CD4-positive, CD25-positive, alpha-beta regulatory T cell (primary cell): ENCODE measurements at regions not wholly inside any gene's neighbourhood (a gene's known extent, or its start where the extent isn't known, plus 50 kb on each side); places are given as distances from the start of the nearest gene placed in this dataset.

Source experiments
- ATAC-seq, 2 donors: fragments of 150-1000 bp; cut with Tn5 transposase; one replicate each; pipeline ENCODE4 v1.10.0; 2021; ENCODE audit warnings: low read depth in 2 of 2, moderate number of reproducible peaks in 2 of 2, moderate library complexity in 1 of 2
- DNase-seq, 3 donors: peaks; one replicate each; pipeline versions ENCODE4 v3.0.0 to v3.0.0-alpha.2; 2012 to 2022; ENCODE audit warnings: mixed read lengths in 1 of 3
- H3K27ac ChIP-seq: one replicate; pipeline ENCODE4 v1.7.0; 2013; ENCODE audit warnings: mild to moderate bottlenecking, low read length; ENCODE audit not compliant: insufficient read depth, poor library complexity, severe bottlenecking
- H3K27me3 ChIP-seq: one replicate; pipeline ENCODE4 v1.7.0; 2013; ENCODE audit warnings: low read length; ENCODE audit not compliant: control insufficient read depth, insufficient read depth
- H3K36me3 ChIP-seq: one replicate; pipeline ENCODE4 v1.7.0; 2013; ENCODE audit warnings: mild to moderate bottlenecking, low read length, moderate library complexity; ENCODE audit not compliant: control insufficient read depth, insufficient read depth
- H3K4me1 ChIP-seq: 2 replicates; pipeline ENCODE4 v1.7.0; 2013; ENCODE audit warnings: mild to moderate bottlenecking, low read length; ENCODE audit not compliant: insufficient read depth, control insufficient read depth, poor library complexity, severe bottlenecking
- H3K4me3 ChIP-seq: one replicate; pipeline ENCODE4 v1.7.0; 2013; ENCODE audit warnings: low read depth, mild to moderate bottlenecking, low read length, moderate library complexity
- H3K9me3 ChIP-seq, 2 experiments: 1 replicate in 1 of 2; 2 replicates in 1 of 2; pipeline ENCODE4 v1.7.0; 2013; ENCODE audit warnings: low read length in 2 of 2, mild to moderate bottlenecking in 1 of 2, moderate library complexity in 1 of 2; ENCODE audit not compliant: control insufficient read depth in 2 of 2
- H3K27ac Mint-ChIP-seq, 3 donors: one replicate each; pipeline ENCODE4 v1.8.0; 2020 to 2022; ENCODE audit warnings: mild to moderate bottlenecking in 3 of 3, mixed read lengths in 3 of 3, moderate library complexity in 2 of 3
- H3K27me3 Mint-ChIP-seq: one replicate; pipeline ENCODE4 v1.8.0; 2022; ENCODE audit warnings: mild to moderate bottlenecking, mixed read lengths
- H3K36me3 Mint-ChIP-seq: one replicate; pipeline ENCODE4 v1.8.0; 2020; ENCODE audit warnings: mixed read lengths
- H3K4me1 Mint-ChIP-seq, 4 donors: one replicate each; pipeline ENCODE4 v1.8.0; 2020 to 2022; ENCODE audit warnings: mixed read lengths in 4 of 4, mild to moderate bottlenecking in 1 of 4
- H3K4me3 Mint-ChIP-seq, 4 donors: one replicate each; pipeline ENCODE4 v1.8.0; 2020 to 2022; ENCODE audit warnings: mild to moderate bottlenecking in 4 of 4, mixed read lengths in 4 of 4, moderate library complexity in 3 of 4
- H3K9me3 Mint-ChIP-seq, 7 donors: one replicate each; pipeline ENCODE4 v1.8.0; 2020 to 2022; ENCODE audit warnings: mixed read lengths in 7 of 7, mild to moderate bottlenecking in 3 of 7, moderate library complexity in 2 of 7

DNA sequence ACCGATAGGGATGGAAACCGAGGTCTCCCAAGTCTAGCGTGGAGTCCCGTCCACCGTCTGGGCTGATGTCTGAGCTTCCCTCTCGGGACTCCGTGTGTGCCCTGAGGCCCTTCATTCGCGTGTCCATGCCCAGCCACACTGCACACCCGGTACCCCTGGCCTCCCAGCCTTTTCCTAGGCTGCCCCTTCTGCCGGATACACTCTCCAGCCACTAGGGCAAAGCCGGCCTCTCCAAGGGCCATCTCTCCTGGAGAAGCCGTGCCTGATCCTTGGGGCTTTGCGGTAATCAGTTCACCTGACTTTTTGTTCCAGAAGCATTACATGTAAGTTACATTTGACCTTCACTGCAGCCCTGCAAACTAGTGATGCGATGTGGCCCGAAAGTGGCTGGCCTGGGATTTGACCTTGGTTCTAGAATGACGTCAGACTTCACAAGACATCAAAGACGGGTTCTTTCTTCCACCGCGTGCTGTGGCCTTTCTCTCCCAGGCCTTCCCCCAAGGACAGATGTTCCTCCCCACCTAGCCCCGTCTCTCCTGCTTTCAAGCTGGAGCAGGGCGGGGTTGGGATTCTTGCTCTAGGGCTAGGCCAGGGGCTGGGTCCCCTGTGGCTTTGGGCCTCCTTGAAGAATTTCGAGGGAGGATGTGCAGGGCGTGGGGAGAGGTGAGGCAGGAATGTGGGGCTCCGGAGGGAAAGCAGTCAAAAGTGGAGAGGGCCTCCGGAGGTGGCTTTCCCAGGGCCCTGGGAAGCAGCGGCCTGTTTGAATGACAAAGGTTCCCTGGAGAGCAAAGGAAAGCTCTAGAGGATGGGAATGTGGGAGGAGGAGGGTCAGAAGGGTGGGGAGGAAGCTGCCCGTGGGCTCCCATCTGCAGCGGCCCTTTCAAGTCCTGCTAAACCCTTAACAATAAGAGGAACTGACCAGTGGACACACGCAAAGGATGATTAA lies 49.7 kb upstream of the SLC2A1 start:
- no peak for ATAC-seq
- DNase-seq, result no peak
- Mint-ChIP-seq H3K4me3 (no peak overlapping the region), H3K4me1 (no peaks in the 10 kb centered on the region), H3K36me3 (no peaks in the 10 kb centered on the region), H3K9me3 (peaks cover 0 to 2% (median 0%) of the 10 kb centered on the region in 7 donors), H3K27me3 (peaks cover 11% of the 10 kb centered on the region), H3K27ac (no peak overlapping the region)
- Histone ChIP-seq H3K4me1 (no peaks in the 10 kb centered on the region), H3K27ac (no peak overlapping the region), H3K27me3 (peaks cover 3% of the 10 kb centered on the region), H3K4me3 (no peak overlapping the region), H3K9me3 (no peaks in the 10 kb centered on the region), H3K36me3 (no peaks in the 10 kb centered on the region)
